Left ventricle myocardium inferior (tissue), 1 donor: ENCODE measurements at regions not wholly inside any gene's neighbourhood (a gene's known extent, or its start where the extent isn't known, plus 50 kb on each side); places are given as distances from the start of the nearest gene placed in this dataset.

Experiments
- DNase-seq: peaks from one replicate; pipeline ENCODE4 v3.0.0-alpha.2; 2020
- H3K27ac ChIP-seq: fragments of 200-600 bp; replicated peaks from 2 replicates; pipeline ENCODE4 v1.8.0; 2021
- H3K27me3 ChIP-seq: fragments of 200-600 bp; 2 replicates; pipeline ENCODE4 v1.8.0; 2021; ENCODE audit warnings: low read depth
- H3K36me3 ChIP-seq: fragments of 200-600 bp; 2 replicates; pipeline ENCODE4 v1.8.0; 2021
- H3K4me1 ChIP-seq: fragments of 200-600 bp; 2 replicates; pipeline ENCODE4 v1.8.0; 2021
- H3K4me3 ChIP-seq: fragments of 200-600 bp; 2 replicates; pipeline ENCODE4 v1.8.0; 2021; ENCODE audit warnings: mild to moderate bottlenecking, moderate library complexity
- H3K9me3 ChIP-seq: fragments of 200-600 bp; replicated peaks from 2 replicates; pipeline ENCODE4 v1.8.0; 2021
- intact Hi-C: fragments of 100-400 bp; cut with micrococcal nuclease; formaldehyde crosslinking; loops from one replicate; pipeline ENCODE4 v1.11.0; 2022
- TF ChIP-seq, protein P1 (sequence below): fragments of 200-600 bp; IDR thresholded peaks from 2 replicates; pipeline ENCODE4 v1.8.0; 2021; ENCODE audit warnings: antibody characterized with exemption, mild to moderate bottlenecking, borderline replicate concordance
- donor health status: DM: no; HTN: yes; CAD: no; lungs with severe emphysema.

DNA sequence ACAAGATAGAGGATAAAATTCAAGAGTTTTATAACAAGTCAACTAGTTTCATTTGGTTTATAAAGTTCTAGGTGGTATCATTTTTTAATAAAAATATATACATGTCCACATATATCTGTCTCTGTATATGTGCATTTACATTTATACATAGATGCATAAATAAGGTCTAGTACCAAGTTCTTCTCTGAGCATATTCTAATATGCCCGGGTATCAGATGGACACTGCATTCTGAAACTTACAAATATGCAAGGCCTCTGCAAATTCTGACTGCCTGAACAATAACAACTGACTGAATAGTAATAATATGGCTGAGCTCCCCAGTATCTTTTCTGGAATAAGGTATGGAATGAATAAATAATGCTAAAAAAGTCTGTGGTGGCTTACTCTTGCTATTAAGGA is 304.8 kb downstream of the KLF12 start:
- intact Hi-C loops: no loop called here
- peaks cover 9% of the 10 kb centered on the region for H3K4me1 ChIP-seq

DNA sequence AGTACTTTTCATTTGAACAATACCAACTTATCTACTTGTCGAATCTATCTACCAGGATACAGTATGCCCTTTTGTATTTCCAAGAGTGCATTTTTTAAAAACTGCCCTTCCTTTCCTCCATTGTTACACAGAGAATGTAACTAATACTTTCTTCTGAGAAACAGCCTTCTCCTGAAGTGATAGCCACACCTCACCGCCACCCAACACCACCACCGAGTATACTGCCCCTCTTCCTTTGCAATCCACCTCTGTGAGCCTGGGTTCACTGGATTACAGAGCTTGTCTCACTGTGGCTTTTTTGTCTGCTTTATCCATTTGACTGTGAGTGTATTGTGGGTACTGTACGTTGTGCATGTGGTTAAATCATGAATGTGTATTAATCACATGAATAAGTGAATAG is 305.4 kb downstream of the KLF12 start:
- DNase-seq: no peak
- H3K36me3 ChIP-seq: no peaks in the 10 kb centered on the region
- TF ChIP-seq, protein P1, sequence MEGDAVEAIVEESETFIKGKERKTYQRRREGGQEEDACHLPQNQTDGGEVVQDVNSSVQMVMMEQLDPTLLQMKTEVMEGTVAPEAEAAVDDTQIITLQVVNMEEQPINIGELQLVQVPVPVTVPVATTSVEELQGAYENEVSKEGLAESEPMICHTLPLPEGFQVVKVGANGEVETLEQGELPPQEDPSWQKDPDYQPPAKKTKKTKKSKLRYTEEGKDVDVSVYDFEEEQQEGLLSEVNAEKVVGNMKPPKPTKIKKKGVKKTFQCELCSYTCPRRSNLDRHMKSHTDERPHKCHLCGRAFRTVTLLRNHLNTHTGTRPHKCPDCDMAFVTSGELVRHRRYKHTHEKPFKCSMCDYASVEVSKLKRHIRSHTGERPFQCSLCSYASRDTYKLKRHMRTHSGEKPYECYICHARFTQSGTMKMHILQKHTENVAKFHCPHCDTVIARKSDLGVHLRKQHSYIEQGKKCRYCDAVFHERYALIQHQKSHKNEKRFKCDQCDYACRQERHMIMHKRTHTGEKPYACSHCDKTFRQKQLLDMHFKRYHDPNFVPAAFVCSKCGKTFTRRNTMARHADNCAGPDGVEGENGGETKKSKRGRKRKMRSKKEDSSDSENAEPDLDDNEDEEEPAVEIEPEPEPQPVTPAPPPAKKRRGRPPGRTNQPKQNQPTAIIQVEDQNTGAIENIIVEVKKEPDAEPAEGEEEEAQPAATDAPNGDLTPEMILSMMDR: no peak
- no peaks in the 10 kb centered on the region for H3K9me3 ChIP-seq
- peaks cover 9% of the 10 kb centered on the region for H3K4me1 ChIP-seq
- no peak overlapping the region for H3K27ac ChIP-seq
- intact Hi-C loops: no loop called here
- H3K4me3 ChIP-seq: no peak overlapping the region
- H3K27me3 ChIP-seq: no peaks in the 10 kb centered on the region

More for the DNA sequence above, 304.8 kb downstream of the KLF12 start:
- no peak for DNase-seq
- Histone ChIP-seq H3K9me3 (no peaks in the 10 kb centered on the region), H3K27me3 (no peaks in the 10 kb centered on the region), H3K4me3 (no peak overlapping the region), H3K36me3 (no peaks in the 10 kb centered on the region), H3K27ac (no peak overlapping the region)
- TF ChIP-seq, protein P1: no peak

GRCh38 chr13:73827434-73827833 is 306.8 kb downstream of the KLF12 start:
- no peak for DNase-seq
- H3K36me3 ChIP-seq: no peaks in the 10 kb centered on the region
- H3K27ac ChIP-seq: no peak overlapping the region
- H3K4me1 ChIP-seq: peaks cover 12% of the 10 kb centered on the region
- H3K9me3 ChIP-seq: no peaks in the 10 kb centered on the region
- intact Hi-C loops: no loop called here
- H3K27me3 ChIP-seq: no peaks in the 10 kb centered on the region
- H3K4me3 ChIP-seq: no peak overlapping the region
- TF ChIP-seq, protein P1: no peak

DNA sequence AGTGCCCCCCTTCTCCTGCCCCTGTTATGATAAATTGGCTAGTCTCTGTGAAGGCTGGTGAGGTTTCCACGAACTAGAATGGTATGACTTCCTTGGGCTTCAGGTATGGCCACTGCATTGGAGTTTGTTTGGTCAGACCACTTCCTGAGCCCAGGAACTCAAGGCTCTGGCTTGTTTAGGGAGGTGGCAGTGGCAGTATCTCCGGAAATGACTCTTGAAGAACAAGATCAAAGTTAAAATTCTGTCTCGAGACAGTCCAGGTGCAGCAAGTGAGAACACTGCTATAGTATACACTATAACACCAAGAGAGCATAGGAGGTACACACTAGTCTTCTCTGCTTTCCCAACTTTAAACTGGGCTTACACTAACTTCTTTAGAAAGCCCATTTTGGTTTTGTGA is 309.1 kb downstream of the KLF12 start:
- Histone ChIP-seq H3K27me3 (no peaks in the 10 kb centered on the region), H3K4me3 (no peak overlapping the region), H3K27ac (no peak overlapping the region), H3K36me3 (no peaks in the 10 kb centered on the region), H3K9me3 (no peaks in the 10 kb centered on the region), H3K4me1 (peaks cover 12% of the 10 kb centered on the region)
- no peak for DNase-seq
- intact Hi-C loops: no loop called here
- TF ChIP-seq, protein P1: no peak

DNA sequence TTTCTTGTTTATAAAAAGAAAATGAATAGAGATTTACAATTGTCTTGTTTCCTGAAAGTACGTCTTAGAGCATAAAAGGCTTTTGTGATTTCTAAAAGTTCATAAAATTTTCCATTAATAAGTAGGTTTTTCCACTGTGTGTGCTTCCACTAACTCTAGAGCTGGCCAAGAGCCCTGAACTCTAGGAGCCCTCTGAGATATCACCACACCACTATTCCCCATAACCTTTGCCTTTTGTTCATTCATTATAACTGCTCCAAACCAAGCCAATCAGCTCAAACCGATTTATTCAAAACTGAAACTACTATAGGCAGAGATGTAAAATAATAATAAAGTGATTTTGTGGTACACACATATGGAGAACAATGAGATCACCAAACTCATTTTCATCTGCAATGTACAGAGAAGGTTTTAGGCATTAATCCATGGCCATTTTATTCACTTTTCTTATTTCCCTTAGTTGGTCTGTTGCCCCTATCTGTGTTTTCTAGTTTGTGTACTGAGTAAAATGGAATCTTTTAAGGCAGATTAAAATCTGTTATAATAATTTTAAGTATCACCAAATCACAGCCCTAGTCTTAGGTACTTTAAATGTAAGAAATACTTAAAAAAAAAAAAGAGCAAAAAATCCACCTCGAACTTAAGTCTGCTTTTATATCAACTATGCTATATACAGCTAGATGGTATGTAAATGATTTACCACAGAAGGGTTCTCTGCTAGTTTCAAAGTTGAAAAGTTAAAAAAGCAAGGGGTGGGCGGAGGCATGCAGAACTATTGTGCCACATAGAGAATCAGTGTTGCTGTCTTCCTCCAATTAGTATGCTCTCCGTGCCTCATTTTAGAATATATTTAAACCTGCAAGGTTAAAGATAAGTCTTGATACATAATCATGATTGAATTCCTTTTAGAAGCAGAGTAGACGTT is 311.3 kb downstream of the KLF12 start:
- intact Hi-C loops: no loop called here
- Histone ChIP-seq H3K4me3 (no peak overlapping the region), H3K27ac (no peak overlapping the region), H3K36me3 (peaks cover 7% of the 10 kb centered on the region), H3K9me3 (no peaks in the 10 kb centered on the region), H3K27me3 (no peaks in the 10 kb centered on the region), H3K4me1 (peaks cover 3% of the 10 kb centered on the region)
- TF ChIP-seq, protein P1: no peak
- no peak for DNase-seq
